ENCODE measurements at regions not wholly inside any gene's neighbourhood (a gene's known extent, or its start where the extent isn't known, plus 50 kb on each side); places are given as distances from the start of the nearest gene placed in this dataset.

- TF ChIP-seq, protein P1, sequence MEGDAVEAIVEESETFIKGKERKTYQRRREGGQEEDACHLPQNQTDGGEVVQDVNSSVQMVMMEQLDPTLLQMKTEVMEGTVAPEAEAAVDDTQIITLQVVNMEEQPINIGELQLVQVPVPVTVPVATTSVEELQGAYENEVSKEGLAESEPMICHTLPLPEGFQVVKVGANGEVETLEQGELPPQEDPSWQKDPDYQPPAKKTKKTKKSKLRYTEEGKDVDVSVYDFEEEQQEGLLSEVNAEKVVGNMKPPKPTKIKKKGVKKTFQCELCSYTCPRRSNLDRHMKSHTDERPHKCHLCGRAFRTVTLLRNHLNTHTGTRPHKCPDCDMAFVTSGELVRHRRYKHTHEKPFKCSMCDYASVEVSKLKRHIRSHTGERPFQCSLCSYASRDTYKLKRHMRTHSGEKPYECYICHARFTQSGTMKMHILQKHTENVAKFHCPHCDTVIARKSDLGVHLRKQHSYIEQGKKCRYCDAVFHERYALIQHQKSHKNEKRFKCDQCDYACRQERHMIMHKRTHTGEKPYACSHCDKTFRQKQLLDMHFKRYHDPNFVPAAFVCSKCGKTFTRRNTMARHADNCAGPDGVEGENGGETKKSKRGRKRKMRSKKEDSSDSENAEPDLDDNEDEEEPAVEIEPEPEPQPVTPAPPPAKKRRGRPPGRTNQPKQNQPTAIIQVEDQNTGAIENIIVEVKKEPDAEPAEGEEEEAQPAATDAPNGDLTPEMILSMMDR (IDR thresholded peaks at IDR 0.05; ENCODE audit: low read length): no peak
- no peak for TF ChIP-seq EZH2 (IDR thresholded peaks at IDR 0.05; ENCODE audit: borderline replicate concordance, low read length)
Measured at GRCh38 chr12:34287986-34288962, 266.0 kb downstream of the ALG10 start.
